Astrocyte of the spinal cord (primary cell): ENCODE measurements at regions not wholly inside any gene's neighbourhood (a gene's known extent, or its start where the extent isn't known, plus 50 kb on each side); places are given as distances from the start of the nearest gene placed in this dataset.

Experiments used
- DNase-seq: peaks from one replicate; pipeline ENCODE4 v3.0.0; 2011; ENCODE audit warnings: low read depth, low spot score
- H3K4me3 ChIP-seq: 2 replicates; pipeline ENCODE4 v1.5.1; 2011; ENCODE audit warnings: low read depth, mild to moderate bottlenecking, low read length, moderate library complexity
- in situ Hi-C: cut with HindIII; loops from 2 replicates; pipeline ENCODE4 v1.10.0; 2017; ENCODE audit warnings: low sequenced_read_pairs
- TF ChIP-seq, protein P1 (sequence below): IDR thresholded peaks from 2 replicates; pipeline ENCODE4 v1.5.1; 2012; ENCODE audit warnings: low read depth, mild to moderate bottlenecking, low read length, inconsistent platforms

DNA sequence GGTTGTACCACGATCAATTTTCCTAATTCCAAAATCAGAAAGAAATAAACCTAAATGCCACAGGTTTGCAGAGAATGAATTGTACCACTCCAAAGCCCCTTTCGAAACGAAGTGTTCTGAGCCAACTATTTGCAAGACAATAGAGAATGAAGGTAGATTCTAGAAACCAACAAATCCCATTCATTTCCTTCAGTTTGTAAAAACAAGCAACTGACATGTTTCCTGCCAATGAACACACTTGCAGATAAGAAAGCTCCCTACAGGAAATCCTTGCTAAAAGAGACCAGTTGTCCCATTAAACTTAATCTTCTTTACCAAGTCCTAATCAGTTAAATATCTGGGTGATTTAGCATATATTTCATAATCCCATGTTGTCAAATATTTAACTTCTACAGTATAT is 198.4 kb upstream of the FOXN3 start:
- TF ChIP-seq, protein P1, sequence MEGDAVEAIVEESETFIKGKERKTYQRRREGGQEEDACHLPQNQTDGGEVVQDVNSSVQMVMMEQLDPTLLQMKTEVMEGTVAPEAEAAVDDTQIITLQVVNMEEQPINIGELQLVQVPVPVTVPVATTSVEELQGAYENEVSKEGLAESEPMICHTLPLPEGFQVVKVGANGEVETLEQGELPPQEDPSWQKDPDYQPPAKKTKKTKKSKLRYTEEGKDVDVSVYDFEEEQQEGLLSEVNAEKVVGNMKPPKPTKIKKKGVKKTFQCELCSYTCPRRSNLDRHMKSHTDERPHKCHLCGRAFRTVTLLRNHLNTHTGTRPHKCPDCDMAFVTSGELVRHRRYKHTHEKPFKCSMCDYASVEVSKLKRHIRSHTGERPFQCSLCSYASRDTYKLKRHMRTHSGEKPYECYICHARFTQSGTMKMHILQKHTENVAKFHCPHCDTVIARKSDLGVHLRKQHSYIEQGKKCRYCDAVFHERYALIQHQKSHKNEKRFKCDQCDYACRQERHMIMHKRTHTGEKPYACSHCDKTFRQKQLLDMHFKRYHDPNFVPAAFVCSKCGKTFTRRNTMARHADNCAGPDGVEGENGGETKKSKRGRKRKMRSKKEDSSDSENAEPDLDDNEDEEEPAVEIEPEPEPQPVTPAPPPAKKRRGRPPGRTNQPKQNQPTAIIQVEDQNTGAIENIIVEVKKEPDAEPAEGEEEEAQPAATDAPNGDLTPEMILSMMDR, result no peak
- no peak for DNase-seq
- no peak overlapping the region for H3K4me3 ChIP-seq
- in situ Hi-C loops, result no loop called here

DNA sequence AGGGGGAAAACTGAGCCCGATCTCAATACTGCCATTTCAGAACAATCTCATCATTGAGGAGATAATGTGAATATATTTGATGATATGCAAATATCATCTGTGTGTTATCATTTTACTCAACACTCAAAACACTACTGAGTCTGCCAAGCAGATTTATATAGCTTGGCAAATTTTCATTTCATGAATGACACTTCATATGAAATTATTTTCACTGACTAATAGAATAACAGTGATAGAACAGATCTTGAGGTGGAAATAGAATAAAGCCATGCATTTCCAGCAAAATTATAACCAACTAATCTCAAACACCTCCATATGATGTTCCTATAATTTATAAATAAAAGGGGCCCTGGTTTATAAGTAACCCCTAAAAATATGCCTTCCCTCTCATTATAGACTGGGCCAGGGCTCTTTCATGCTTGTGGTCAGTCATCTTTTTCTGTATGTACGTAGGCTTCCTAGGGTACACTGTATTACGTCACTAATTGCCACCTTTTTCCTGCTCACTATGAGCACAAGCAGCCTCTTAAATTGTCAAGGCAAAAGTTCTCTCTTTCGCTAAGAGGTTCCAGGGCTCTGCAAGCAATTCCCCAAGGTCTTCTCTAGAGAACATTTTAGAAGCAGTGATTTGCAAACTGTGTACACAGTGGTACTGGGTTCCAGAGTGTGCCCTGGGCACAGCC is 197.1 kb upstream of the FOXN3 start:
- no peak for DNase-seq
- TF ChIP-seq, protein P1, result no peak
- in situ Hi-C loops, result no loop called here
- H3K4me3 ChIP-seq, result no peak overlapping the region

DNA sequence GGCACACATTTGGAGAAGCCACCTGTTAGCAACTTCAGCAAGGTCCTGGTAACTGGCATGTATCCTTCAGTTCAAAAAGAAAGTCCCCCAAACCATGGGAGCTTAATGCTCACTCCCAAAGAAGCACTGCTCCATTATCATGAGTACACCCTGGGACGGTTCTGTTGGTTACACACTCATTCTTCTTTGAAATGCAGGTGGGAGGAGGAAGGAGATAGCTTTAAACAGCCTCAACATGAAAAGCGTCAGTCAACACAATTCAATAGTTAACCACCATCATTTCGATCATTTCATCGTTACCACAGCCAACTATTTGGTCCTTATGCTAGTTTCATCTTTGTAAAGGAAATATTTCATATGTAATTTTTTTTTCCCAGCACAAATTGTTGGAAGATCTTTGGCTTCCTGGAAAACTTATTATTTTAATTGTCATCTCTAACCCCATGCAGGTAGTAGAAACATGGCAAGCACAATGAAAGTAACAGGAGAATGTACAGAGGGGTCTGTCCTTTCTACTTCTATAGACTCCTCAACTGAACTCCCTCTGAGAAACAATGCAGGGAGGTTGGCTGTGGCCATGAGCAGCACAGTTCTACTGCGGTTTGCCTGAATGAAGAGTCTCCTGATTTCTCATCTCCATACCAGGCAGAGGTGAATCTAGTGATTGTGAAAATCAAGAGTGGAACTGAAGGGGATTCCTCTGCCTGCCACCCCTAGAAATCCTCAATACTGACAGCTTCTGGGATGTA is 196.4 kb upstream of the FOXN3 start:
- no peak for DNase-seq
- in situ Hi-C loops, result no loop called here
- H3K4me3 ChIP-seq, result no peak overlapping the region
- TF ChIP-seq, protein P1, result no peak

DNA sequence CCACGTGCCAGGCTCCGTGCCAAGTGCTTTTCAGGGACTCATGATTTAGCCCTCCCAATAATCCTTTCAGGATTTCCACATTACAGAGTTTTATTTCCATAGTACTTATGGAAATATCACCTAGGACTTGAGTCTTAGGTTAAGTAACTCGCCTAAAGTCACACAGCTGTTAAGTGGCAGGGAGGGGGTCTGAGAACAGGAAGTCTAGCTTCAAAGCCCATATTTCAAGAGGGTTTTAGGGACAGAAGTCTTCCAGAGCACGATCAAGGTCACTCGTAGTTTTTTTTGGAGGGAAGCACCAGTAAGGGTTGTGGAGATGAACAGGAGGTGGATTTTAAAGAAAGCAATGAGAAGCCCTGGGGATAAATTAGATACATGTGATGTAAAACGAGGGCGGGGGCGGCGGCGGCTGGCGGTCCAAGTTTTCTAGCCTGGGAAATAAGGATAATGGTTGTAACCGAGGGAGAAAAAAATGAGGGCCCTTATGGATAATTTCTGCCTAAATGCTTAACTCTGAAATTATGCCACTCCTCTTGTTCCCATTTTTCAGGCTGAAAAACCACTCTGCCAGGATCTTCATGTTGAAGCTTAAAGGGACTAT is 192.6 kb upstream of the FOXN3 start:
- in situ Hi-C loops, result no loop called here
- TF ChIP-seq, protein P1, result no peak
- DNase-seq, result no peak
- no peak overlapping the region for H3K4me3 ChIP-seq

DNA sequence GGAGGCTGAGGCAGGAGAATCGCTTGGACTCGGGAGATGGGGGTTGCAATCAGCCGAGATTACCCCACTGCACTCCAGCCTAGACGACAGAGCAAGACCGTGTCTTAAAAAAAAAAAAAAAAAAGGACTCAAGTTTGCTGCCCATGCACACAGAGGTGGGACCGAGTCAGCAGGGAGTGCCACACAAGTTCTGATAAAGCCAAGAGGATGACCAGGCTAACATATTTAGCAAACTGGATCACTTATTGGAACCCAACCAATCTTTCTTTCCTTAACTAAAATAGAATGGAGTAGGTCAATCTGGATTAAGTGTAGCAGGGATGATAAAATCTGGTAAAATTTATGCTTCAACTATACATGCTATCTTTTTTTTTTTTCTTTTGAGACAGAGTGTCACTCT is 190.4 kb upstream of the FOXN3 start:
- in situ Hi-C loops, result no loop called here
- TF ChIP-seq, protein P1, result no peak
- no peak overlapping the region for H3K4me3 ChIP-seq
- DNase-seq, result no peak

DNA sequence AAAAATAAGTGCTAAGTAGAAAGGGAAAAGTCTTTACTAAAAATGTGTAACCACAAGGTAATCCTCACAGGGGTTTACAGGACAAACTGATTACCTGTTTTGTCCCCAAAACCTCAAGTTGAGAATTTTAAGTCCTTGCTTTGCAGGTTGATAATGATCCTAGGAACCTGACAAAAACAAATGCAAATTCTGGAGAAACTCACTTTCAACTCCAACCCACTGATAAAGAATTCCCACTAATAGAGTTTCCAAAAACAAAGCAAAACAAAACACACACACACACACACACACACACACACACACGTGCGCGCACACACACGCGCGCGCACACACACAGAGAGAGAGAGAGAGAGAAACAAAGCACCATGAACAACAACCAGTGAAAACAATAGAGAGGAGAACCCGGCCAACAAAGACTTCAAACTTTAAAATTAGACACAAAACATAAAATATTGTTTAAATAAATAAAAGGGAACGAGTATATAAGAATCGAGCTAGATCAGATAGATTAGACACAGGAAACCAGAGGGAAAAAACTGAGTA is 187.0 kb upstream of the FOXN3 start:
- no peak for DNase-seq
- TF ChIP-seq, protein P1, result no peak
- in situ Hi-C loops, result no loop called here
- no peak overlapping the region for H3K4me3 ChIP-seq
